NCI-H82 treated with DMSO at 0.1 percent for 48 hours (cell line): ENCODE measurements at regions not wholly inside any gene's neighbourhood (a gene's known extent, or its start where the extent isn't known, plus 50 kb on each side); places are given as distances from the start of the nearest gene placed in this dataset.
"Not testable (repeated sequence)": the region's sequence is repeated elsewhere in the genome, so short reads cannot be mapped to it uniquely, and the experiment has no call there.

ENCODE experiments used
- DNase-seq: peaks from one replicate; lab custom pipeline; 2025; ENCODE audit not compliant: unreplicated experiment; lab: John Stamatoyannopoulos, UW

- DNase-seq, result no peak
Observed at GRCh38 chr6:67606906-67607828, 1027.9 kb upstream of the ADGRB3 start.

DNA sequence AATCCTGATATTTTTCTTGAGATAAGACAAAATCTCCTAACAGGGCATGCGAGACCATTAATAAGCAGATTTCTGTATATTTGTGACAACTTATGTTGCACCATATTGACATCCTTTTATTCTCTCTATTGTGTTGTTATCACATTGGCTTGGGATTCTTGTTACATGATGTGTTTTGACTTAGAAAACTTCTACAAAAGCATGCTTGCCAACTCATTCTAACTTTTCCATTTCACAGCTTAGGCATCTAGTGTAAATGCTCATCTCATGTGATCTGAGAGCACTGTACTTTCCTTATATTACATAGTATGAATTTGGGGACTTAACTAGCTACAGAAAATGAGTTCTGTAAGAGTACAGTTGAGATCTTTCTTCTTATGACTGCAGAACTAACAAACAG, 1040.7 kb upstream of the ADGRB3 start:
- no peak for DNase-seq

- DNase-seq, result no peak
Observed at GRCh38 chr6:67593247-67593646, 1041.8 kb upstream of the ADGRB3 start.

GRCh38 chr6:67591910-67592309, 1043.2 kb upstream of the ADGRB3 start:
- no peak for DNase-seq

DNA sequence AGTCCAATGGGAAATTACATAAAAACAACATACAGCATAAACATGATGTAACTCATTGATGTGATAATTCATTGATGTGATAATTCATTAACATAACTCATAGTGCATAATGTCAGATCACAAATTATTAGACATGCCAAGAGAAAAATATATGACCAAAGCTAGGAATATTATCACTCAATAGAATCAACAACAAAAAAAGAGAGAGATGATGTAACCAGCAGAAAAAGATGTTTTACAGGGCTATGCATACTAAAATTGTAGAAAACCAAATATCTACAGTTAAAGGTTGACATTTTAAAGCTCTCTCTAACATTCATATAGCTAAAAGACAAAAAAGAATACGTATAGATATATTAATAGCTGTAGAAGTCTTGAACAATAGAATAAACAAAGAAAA, 1067.2 kb upstream of the ADGRB3 start:
- DNase-seq, result no peak

- DNase-seq, result no peak
Observed at GRCh38 chr6:67563671-67564070, 1071.4 kb upstream of the ADGRB3 start.

- no peak for DNase-seq
Observed at GRCh38 chr6:67560068-67560467, 1075.0 kb upstream of the ADGRB3 start.

- no peak for DNase-seq
Observed at GRCh38 chr6:67558985-67559384, 1076.1 kb upstream of the ADGRB3 start.

DNA sequence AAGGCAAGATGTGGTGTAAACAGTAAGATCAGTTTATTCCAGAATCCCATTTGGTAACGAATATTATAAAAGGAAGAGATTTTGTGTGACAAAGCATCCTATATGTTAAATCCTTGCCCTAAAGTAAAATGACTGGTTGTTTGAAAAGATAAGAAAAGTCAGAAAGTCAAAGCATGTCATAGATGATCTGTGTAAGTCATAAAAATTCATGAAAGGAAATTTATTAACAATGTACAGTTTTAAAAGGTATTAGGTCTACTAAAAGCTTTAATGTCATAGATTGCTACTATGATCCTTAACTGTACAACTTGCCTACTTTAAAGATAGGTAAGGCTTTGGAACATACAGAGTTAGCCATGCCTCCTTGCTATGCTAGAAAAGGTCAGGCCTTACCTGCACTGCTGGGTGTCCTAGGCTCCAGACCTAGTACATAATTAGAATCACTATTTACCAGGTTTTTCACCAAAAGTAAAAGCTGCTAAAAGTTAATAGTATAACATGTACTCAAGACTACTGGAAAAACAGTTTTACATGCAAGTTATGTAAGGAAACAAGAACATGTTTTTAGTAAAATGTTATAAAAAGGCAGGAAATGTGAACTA, 1090.1 kb upstream of the ADGRB3 start:
- DNase-seq, result no peak

DNA sequence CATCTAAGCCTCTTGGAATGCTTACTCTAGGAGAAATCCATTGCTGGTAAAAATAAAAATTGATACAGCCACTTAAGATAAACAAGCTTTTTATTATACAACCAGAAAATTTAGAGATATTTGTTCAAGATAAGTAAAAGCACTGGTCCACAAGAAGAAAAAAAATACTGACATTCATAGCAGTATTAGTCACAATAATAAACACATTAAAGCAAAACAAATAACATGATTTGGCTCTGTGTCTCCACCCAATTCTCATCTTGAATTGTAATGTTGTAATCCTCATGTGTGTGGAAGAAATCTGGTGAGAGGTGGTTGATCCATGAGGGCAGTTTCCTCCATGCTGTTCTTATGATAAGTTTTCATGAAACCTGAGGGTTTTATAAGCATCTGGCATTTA, 1093.5 kb upstream of the ADGRB3 start:
- DNase-seq, result no peak

DNA sequence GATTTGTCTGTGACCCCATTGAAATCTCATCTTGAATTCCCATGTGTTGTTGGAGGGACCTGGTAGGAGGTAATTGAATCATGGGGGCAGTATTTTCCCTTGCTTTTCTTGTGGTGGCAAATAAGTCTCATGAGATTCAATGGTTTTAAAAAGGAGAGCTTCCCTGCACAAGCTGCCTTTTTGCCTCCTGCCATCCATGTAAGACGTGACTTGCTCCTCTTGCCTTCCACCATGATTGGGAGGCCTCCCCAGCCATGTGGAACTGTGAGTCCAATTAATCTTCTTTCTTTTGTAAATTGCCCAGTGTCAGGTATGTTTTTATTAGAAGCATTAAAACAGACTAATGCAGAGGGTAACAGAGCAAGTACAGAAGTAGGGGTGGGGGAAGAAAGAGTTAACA, 1097.0 kb upstream of the ADGRB3 start:
- DNase-seq, result no peak

GRCh38 chr6:67535946-67536345, 1099.1 kb upstream of the ADGRB3 start:
- DNase-seq, result no peak

- DNase-seq, result no peak
Observed at GRCh38 chr6:67506352-67506751, 1128.7 kb upstream of the ADGRB3 start.

- no peak for DNase-seq
Observed at GRCh38 chr6:67501755-67502154, 1133.3 kb upstream of the ADGRB3 start.

- DNase-seq, result no peak
Observed at GRCh38 chr6:67497749-67498148, 1137.3 kb upstream of the ADGRB3 start.

- DNase-seq, result no peak
Observed at GRCh38 chr6:67496191-67496590, 1138.9 kb upstream of the ADGRB3 start.

DNA sequence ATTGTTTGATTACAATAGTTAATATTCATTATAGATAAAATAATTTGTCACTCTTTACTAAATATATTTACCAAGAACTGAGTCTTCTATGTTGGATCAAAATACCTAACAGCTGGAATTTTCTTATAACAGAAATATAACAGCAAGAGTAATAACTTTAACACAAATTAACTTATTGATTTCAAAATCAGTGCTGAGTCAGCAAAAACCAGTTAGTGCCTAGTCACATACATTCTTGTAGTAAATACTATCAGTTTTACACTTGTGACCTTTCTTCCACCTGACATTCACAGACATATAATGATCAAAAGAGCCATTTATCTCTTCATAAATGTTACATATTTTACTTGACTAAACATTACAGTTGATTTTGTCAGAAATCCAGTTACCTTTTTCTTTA, 1141.4 kb upstream of the ADGRB3 start:
- DNase-seq, result no peak

DNA sequence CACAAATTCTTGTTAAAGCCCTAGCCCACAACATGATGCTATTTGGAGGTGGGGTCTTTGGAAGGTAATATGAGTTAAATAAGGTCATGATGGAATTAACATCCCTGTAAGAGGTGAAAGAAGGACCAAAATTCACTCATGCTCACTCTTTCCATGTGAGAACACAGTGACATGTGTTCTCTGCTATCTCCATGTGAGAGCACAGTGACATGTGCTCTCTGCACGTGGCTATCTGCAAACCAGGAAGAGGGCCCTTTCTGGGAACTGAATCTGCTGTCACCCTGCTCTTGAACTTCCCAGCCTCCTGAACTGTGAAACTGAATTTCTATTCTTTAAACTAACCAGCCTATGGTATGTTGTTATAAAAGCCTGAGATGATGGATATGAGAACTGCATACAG, 1159.4 kb upstream of the ADGRB3 start:
- no peak for DNase-seq

- no peak for DNase-seq
Observed at GRCh38 chr6:67467341-67467740, 1167.7 kb upstream of the ADGRB3 start.

GRCh38 chr6:67462725-67463124, 1172.4 kb upstream of the ADGRB3 start:
- not testable (repeated sequence) for DNase-seq

- DNase-seq, result no peak
Observed at GRCh38 chr6:67459556-67459955, 1175.5 kb upstream of the ADGRB3 start.

DNA sequence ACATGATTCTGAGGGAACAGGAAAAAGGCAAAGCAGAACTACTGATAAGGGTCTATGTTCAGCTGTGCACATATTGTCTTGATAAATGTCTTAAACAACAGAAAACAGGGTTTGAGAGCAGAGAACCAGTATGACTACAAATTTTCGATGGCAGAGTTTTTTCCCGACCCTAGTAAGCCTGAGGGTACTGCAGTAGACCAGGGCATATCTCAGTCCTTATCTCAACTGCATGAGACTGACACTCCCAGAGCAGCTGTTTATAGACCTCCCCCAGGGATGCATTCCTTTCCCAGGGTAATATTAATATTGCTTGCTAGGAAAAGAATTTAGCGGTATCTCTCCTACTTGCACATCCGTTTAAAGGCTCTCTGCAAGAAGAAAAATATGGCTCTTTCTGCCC, 1176.8 kb upstream of the ADGRB3 start:
- no peak for DNase-seq

DNA sequence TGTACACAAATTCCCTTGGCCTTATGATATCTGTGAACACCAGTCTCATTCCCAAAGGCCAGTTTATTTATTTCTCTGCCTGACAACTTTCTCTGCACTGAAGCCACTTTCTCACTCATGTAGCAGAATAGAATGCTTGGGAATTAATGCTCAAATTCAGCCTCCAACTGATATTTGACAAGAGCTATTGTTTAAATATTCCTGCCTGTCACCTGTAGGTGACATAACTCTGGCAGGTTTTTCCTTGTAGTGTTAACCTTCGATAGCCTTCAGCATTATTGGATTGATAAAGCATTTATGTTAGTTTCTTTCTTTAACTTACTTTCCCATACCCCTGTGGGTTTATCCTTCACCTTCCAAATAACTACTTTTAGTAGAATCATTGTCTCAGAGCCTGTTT, 1183.2 kb upstream of the ADGRB3 start:
- DNase-seq, result no peak
